DMS 273 (cell line): ENCODE measurements at regions not wholly inside any gene's neighbourhood (a gene's known extent, or its start where the extent isn't known, plus 50 kb on each side); places are given as distances from the start of the nearest gene placed in this dataset.

Experiments
- DNase-seq: peaks from one replicate; lab custom pipeline; 2025; ENCODE audit not compliant: unreplicated experiment; lab: John Stamatoyannopoulos, UW

DNA sequence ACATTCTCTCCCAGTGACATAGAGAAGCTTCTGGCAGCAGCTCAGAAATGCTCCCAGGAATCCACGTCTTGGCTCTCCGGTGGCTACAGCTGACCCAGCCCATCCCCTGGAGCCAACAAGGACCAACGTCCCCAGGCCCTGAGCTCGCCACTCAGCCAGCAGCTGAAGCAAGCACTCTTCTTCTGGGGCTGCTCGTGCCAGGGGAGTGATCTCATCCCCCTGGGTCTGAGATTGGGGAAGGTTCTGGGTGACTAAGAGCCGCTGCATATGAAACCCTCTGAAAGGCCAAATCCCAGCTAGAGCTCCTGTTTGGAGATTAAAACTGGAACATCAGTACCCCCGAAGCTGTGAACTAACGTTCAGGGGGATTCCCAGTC, 487.9 kb downstream of the NPHP4 start:
- no peak for DNase-seq

DNA sequence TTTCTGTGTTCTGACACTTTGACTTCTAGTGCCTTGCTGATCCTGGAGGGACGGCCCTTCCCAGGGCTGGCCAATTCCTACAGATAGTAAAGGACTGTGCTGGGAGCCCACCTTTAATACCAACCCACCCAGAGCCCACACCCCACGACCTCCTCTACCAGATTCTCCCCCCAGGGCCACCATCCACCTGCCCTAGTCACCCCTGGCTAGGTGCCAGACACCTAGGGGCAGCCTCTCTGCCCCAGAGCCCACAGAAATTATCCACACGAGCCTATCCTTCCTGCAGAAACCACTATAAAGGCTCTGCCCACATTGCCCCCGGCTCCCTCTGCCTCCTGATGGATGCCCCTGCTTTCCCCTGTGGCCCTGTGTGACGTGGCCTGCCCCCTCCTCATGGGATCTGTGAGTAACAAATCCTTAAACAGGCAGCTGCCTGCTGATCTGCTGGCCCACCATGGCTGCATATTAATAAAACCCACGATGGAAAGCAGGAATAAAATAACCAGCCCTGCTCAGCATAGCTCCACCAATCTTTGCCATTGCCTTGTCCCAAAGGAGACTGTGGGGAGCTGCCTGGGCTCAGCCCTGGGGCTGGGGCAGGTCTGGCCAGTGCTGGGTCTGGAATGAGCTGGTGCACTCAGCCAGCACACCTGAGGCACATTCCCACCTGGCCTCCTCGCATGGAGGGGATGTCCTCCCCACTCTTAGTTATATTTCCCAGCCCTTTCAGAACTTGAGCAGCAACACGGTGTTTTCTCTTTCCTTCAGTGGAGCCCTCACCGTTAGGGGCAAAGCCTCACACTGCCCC, 488.5 kb downstream of the NPHP4 start:
- no peak for DNase-seq

DNA sequence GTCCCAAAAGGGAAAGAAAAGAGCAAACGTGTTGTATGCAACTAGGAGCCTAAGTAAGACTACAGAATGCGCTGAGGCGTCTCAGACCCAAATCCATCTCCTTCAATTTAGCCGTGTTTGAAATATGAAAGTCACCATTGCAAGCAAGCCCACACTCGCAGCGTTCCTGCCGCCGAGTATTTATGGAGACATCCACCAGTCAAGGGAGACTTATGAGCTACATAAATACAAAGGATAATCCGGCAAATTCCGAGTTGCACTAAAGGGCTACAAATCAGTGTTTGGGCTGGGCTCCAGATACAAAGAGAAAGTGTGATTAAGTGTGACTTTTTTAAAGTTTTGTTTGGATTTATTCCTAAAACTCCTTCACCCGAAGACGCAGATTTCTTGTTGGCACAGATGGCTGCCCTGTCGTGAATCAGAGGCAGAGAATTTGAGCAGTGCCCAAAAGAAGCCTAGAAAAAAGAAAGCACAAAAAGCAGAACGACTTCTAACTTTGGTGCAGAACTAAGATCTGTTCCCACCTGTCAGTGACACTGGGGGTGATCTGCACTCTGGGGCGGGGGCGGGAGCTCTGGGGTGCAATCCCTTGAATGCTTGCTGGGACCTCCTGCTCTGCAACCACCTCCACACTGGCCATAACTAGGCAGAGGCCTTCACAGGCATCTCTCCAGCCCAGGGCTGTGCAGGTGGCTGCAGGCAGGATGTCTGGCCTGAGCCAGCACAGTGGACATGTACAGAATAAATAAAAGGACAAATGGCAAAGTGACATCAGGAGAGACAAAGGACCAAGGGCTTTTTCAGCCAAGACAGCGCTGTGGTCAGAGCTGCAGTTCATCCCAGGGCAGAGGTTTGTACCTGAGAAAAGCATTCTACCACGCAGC, 489.7 kb downstream of the NPHP4 start:
- no peak for DNase-seq

DNA sequence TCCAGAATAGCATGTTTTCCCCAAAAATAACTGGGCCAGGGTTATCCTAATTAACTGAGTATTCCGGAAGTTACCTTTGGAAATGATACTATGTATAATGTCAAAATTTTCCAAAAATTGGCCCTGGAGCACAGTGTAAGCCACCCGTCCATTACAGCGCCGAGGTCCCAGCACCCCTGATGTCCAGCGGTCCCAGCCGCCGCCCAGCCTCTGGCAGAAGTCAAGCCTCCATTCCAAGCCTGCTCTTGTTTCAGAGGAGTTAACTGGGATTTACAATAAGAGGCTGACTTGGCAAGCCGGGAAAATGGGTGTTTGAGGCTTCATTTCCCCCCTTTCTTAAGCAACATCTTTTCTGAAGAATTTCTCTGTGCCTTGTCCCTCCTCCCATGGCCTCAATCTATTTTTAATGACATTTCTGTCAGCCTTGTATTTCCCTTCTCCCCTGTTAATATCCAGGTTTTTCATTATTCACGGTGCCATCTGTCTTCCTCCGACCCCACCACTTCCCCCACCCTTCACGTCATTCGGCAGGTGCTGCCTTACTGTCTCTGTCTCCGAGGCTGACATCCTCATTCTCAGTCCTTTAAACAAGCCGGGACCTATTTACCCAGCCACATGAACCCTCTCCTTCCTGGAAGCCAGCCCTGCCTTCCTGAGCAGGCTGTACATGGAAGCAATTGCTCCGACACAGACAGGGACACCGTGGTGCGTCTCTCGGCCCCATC, 490.9 kb downstream of the NPHP4 start:
- DNase-seq: no peak

DNA sequence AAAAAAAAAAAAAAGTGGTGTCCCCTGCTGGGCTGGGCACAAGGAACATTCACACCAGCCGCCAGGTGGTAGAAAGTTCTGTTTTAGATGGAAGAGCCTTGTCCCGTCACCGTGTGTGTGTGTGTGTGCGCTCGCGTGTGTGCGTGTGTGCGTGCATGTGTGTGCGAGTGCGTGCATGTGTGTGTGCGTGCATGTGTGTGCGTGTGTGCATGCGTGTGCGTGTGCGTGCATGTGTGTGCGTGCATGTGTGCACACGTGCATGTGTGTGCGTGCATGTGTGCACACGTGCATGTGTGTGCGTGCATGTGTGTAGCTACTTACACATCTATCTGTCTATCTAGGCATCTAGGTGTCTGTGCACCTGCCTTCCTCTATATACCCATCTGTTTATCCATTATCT, 491.7 kb downstream of the NPHP4 start:
- no peak for DNase-seq

DNA sequence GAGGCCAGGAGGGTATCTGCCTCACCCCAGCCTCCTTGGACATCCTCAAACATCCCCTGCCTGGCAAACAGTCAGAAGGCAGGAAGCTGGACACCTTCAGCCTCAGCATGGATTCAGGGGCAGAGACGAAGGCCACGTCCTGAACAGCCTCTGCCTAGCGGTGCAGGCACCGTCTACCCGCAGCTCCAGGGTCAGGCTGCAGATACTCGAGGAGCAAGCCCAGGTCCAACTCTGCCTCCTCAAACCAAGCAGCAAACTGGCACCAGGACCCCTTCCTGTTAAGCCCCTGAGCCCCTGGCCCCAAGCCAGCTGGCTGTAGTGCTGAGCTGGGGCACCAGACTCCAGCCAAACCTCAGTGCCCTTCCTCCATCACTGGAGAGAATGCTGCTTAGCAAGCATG, 494.7 kb downstream of the NPHP4 start:
- DNase-seq: no peak

DNA sequence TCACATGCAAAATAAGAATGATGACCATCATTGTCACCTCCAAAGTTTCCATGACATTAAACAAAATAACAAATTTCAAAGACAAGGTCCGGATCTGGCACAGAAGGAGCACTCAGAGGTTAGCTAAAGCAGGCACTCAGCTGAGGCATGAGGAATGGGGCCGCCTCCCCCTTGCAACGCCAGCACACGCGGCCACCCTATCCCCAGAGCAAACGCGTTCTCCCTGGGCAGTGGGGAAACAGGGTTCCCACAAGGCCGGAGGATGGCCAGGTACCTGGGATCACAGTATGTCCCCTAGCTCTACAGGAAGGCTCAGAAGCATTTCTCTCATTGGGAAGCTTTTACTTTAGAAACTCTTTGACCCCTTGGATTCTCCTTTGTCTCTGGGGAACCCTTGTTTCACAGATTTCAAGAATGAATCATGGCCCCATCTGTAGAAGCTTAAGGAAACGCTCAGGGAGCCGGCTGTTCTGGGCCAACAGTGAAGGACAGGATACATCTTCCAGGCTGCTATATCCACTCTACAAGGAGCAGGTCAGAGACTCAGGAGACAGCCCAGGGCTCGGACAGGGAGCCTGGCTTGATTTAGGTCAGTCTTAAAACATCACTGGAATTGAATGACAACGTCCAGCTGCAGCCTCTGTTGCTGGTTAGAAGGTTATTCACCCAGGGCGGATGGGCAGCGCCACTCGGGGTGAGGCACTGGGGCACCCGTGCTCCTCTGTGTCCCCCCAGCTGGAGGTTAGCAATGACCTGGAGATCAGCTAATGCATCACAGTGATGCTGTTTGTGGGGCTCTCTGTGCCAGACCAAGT, 496.4 kb downstream of the NPHP4 start:
- no peak for DNase-seq

DNA sequence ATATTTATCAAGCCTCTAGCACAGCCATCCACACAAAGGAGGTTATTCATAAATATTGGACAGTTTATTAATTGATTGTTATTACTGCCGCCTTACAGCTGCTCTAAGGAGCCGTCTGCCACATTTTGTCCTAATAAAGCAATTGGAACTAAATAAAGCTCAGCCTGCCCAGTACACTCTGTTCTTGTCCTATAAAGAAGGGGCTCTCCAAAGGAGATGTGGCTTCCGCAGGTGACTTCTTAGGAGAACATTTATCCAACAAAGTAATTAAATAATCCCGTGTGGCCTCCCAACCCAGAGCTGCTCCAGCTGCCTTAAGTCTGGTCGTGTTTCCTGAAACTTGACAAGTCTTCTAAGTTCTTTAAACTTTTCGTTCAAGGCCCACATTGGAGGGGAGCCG, 497.7 kb downstream of the NPHP4 start:
- no peak for DNase-seq

DNA sequence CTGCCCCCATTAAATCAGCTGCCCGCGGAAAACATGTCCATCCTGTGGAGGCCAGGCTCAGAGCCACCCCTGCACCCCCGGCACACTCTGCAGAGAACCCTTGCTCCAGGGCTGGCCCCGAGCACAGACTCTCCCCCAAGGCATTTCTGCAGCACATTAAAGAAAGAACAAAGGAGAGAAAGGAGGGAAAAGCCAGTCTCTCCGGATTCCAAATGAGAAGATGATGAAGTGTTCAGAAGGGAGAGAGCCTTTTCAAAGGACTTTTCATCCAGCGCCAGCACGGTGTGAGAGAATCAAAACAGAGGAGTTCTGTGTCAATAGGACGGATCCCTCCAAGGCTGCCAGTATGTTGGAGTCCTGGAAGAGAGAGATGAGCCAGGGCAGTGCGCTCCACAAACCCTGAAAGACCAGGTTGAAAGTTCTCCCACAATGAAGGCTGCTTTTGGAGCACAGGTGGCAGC, 498.3 kb downstream of the NPHP4 start:
- DNase-seq: no peak

DNA sequence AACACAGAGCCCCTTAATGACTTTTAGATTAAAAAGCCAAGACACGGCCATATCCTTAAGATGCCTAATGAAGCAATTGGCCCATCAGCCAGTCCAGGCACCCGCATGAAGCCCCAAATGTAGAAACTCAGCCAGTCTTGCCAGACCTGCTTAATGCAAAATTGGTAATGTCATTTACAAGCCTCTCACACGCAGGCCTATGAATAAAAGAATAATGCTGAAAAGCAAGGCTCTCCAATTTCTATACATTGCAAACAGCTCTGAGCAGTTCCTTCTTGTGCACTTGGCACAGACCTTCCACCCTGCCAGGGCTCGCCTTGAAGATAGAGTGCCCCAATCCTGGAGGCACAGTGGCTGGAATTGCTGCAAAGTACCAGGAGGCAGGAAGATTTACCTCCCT, 498.9 kb downstream of the NPHP4 start:
- DNase-seq: no peak

DNA sequence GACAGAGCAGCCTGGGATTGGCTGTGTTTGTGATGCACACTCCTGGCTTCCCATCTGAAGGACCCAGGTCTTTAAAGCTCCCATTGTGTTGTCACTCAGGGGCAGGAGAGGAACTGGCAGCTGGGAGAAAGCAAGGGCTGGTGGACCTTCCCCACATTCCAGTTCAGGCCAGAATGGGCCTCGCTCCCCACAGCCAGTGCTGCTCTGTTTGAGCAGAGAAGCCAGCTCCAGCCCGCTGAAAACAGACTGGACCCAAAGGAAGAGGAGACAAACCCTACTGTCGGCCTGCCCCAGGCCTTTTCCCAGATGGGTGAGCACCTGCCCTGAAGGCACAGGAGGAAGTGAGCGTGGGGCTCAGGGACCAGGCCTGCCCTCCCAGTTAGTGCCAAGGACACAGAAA, 499.4 kb downstream of the NPHP4 start:
- no peak for DNase-seq

DNA sequence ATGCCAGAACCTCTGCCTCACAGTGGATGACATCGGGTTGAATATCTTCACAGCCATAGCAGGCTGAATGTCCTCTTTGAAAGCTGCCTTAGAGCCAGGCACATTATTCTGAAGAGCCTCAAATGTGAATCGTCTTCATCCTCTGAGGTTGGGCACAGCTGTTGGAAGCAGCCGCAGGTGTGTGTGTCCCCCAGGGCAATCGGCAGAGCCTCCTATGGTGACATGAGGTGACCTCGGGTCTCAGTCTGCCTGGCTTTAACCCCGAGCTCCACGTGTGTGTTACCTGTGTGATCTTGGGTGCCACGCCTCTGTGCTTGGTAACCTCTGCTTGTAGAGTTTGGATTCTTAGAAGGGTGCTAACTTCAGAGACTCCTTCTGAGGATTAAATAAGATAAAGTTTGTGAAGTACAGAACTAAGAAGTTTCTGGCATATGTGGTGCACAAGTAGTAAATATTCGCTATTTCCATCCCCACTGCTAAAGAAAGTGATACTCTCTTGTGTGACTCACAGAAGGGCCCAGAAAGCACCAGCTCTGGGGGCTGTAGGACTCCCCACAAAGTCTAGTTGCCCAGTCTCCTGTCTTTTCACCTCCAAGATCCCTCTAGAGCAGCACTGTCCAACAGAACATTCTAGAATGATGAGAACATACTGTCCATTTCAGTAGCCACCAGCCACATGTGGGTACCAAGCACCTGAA, 500.9 kb downstream of the NPHP4 start:
- DNase-seq: no peak

DNA sequence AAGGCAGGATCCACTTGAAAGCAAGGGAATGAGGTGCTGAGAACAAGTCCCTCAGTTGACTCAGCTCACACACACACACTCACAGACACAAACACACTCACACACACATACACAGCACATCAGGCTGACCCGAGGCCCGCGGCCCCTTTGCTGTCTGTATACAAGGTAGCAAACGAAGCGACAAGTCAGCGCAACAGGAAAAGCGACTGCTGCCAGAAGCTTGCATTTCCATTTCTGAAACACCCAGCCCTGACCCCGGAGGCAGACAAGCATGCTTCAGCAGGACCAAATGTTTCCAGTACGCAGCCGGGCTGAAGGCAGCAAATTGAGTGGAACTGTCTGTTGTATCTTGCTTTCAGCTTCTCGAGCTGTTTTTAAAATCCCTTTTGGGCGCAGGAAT, 501.6 kb downstream of the NPHP4 start:
- DNase-seq: no peak

DNA sequence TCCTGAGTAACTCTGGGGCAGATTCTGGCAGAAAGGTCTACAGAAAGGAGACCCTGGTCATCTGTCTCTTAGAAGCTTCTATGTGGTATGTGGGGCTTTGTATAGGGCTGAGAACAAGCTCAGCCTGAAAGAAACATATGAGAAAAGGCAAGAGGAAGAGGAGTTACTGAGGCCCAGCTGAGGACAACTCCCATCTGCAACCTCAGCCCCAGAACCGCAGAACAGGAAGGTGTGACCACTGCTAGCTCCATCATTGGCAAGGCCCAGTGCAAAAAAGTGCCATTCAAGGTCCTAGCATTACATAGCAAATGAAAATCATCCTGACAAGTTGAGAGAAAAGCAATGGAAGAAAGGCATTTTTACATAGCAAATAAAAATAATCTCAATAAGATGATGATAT, 503.8 kb downstream of the NPHP4 start:
- DNase-seq: no peak

DNA sequence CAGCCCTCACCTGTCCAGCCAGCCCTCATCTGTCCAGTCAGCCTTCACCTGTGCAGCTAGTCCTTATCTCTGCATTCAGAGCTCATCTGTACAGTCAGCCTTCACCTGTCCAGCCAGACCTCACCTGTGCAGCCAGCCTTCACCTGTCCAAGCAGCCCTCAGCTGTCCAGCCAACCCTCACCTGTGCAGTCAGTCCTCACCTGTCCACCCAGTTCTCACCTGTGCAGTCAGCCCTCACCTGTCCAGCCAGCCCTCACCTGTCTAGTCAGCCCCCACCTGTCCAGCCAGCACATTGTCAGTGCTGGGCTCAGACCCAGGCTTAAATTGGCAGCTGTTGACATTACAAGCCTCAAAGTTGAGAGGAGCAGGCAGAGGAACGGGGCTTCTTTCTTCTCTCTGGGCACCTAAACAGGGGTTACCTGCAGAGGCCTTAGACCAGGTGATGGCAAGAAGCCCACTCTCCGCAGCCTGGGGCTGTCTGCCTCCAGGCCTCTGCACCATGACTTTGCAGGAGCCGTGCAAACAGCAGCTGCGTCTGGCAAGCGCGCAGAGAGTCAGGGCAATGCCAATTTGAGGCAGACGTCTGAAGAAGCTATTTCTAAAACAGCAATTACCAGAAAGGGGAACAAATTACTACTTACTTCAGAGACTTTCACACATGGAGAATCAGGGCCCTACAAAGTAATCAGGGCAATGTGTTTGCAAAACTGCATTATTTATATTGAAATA, 506.1 kb downstream of the NPHP4 start:
- DNase-seq: no peak

DNA sequence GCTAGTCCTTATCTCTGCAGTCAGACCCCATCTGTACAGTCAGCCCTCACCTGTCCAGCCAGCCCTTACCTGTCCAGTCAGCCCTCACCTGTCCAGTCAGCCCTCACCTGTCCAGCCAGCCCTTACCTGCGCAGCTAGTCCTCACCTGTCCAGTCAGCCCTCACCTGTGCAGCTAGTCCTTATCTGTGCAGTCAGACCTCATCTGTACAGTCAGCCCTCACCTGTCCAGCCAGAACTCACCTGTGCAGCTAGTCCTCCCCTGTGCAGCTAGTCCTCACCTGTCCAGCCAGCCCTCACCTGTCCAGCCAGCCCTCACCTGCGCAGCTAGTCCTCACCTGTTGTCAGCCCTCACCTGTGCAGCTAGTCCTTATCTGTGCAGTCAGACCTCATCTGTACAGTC, 506.8 kb downstream of the NPHP4 start:
- no peak for DNase-seq

DNA sequence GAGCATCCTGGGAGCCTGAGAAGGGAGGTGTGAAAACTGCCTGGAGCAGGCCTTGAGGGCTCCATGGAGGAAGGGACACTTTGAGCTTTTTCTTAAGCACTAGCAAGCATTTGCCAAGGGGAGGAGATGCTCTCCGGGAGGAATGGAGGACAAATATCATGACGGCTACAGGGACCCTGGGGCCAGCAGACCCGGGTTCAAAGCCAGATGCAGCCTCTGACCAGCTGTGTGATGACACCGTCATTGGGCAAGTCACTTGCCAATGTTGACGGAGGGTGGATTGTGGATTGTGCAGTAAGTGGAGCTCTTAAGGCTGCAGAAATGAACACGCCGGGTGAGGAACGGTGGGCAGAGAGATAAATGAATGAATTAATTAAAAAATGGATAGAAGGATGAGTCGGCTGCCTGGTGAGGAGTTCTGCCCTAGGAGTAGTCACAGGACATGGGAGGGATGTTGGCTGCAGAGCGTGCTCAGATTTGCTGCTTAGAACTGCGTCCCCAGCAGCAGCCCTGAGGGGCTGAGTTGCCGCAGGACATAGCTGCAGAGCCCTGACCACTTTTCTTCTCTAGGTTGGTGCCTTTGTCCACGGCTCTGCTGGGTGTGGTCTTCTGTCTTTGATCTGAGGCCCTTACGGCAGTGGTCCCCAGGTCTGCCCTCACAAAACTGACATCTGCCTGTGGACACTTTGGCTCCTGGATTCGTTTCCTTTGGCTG, 507.6 kb downstream of the NPHP4 start:
- DNase-seq: no peak

DNA sequence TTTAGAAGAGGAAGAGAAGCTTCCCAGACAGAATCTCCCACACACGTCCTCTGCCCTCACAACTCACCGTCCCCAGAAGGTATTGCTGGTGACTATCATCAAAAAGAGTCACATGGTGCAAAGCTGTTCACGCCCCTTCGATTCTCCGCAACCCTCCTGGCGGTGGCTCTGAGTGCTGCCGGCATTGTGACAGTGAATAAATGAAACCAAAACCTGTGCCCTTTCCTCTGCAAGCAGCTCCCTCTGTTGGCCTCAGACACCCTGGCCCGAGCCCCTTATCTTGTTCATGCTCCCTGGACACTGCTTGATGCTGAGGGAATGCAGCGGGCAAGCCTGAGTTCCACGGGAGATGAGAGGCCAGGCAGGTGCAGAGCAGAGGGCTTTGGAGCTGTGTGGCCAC, 510.3 kb downstream of the NPHP4 start:
- DNase-seq: no peak

DNA sequence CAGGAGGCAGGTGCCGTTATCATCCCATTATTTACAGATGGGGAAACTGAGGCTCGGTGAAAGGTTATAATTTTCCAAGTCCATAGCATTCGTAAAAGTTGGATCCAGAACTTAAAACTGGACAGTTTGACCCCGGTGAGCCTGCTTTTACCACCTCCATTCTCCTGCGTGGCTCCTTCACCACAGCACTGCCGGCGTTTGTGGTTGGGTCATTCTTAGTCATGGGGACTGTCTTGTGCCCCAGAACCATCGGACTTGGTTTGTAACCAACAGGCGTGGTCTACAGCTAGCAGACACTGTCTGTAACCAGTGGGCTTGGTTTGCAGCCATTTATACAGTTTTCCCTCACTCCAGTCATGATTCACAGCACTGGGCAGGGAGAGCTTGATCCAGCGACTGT, 511.3 kb downstream of the NPHP4 start:
- DNase-seq: no peak
